IgD-negative memory B cell (primary cell): ENCODE measurements at regions not wholly inside any gene's neighbourhood (a gene's known extent, or its start where the extent isn't known, plus 50 kb on each side); places are given as distances from the start of the nearest gene placed in this dataset.
A peak's percentile ranks its signal among the peaks of the same experiment; 100 is the strongest.

Source experiments
- H3K27ac Mint-ChIP-seq, 3 donors: one replicate each; pipeline ENCODE4 v1.8.0; 2020 to 2022; ENCODE audit warnings: mild to moderate bottlenecking in 3 of 3, mixed read lengths in 3 of 3, moderate library complexity in 1 of 3
- H3K27me3 Mint-ChIP-seq: one replicate; pipeline ENCODE4 v1.8.0; 2021; ENCODE audit warnings: mixed read lengths
- H3K36me3 Mint-ChIP-seq: one replicate; pipeline ENCODE4 v1.8.0; 2020; ENCODE audit warnings: mild to moderate bottlenecking, mixed read lengths
- H3K4me1 Mint-ChIP-seq, 3 donors: one replicate each; pipeline ENCODE4 v1.8.0; 2020 to 2022; ENCODE audit warnings: mixed read lengths in 3 of 3, mild to moderate bottlenecking in 1 of 3
- H3K4me3 Mint-ChIP-seq, 4 donors: one replicate each; pipeline ENCODE4 v1.8.0; 2020 to 2022; ENCODE audit warnings: mild to moderate bottlenecking in 4 of 4, mixed read lengths in 4 of 4, moderate library complexity in 3 of 4
- H3K9me3 Mint-ChIP-seq, 3 donors: one replicate each; pipeline ENCODE4 v1.8.0; 2020 to 2021; ENCODE audit warnings: mixed read lengths in 3 of 3, mild to moderate bottlenecking in 1 of 3

DNA sequence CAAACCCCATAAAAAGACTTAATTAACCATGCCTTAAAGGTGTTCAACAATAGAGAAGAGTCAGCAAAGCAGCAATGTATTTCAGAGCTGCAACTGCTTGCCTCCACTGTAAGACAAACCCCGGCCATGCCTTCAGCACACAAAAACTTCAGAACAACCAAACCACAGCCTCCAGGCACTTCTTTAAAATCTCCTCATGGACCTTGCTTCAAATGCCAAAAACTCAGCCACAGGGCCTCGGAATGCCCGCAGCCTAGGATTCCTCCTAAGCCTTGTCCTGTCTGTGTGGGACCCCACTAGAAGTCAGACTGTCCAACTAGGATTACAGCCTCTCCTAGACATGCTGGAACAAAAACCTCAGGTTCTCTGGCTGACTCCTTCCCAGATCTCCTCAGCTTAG is 208.1 kb upstream of the DUSP10 start:
- no peak overlapping the region for H3K27ac Mint-ChIP-seq

GRCh38 chr1:221948459-221948858 is 206.6 kb upstream of the DUSP10 start:
- Mint-ChIP-seq H3K4me1 (no peaks in the 10 kb centered on the region), H3K36me3 (no peaks in the 10 kb centered on the region), H3K9me3 (peaks cover 2 to 15% (median 6%) of the 10 kb centered on the region in 3 donors), H3K27me3 (no peaks in the 10 kb centered on the region), H3K4me3 (no peak overlapping the region), H3K27ac (no peak overlapping the region)

More for the DNA sequence above, 208.1 kb upstream of the DUSP10 start:
- Mint-ChIP-seq H3K36me3 (no peaks in the 10 kb centered on the region), H3K4me1 (no peaks in the 10 kb centered on the region), H3K4me3 (no peak overlapping the region), H3K27me3 (no peaks in the 10 kb centered on the region), H3K9me3 (peaks cover 1 to 3% (median 2%) of the 10 kb centered on the region in 3 donors)

DNA sequence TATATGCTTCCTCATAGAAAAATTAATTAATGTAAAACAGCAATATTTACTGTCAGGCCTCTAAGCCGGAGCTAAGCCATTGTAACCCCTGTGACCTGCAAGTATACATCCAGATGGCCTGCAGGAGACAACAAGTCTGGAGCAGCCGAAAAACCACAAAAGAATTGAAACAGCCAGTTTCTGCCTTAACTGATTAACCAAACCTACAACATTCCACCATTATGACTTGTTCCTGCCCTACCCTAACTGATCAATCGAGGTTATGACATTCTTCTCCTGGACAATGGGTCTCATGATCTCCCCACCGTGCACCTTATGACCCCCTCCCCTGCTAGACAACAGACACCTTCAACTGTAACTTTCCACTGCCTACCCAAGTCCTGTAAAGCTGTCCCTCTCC is 205.8 kb upstream of the DUSP10 start:
- H3K27ac Mint-ChIP-seq, result no peak overlapping the region
- no peaks in the 10 kb centered on the region for H3K4me1 Mint-ChIP-seq
- no peaks in the 10 kb centered on the region for H3K27me3 Mint-ChIP-seq
- no peak overlapping the region for H3K4me3 Mint-ChIP-seq
- peaks cover 4 to 15% (median 7%) of the 10 kb centered on the region in 3 donors for H3K9me3 Mint-ChIP-seq
- H3K36me3 Mint-ChIP-seq, result no peaks in the 10 kb centered on the region

DNA sequence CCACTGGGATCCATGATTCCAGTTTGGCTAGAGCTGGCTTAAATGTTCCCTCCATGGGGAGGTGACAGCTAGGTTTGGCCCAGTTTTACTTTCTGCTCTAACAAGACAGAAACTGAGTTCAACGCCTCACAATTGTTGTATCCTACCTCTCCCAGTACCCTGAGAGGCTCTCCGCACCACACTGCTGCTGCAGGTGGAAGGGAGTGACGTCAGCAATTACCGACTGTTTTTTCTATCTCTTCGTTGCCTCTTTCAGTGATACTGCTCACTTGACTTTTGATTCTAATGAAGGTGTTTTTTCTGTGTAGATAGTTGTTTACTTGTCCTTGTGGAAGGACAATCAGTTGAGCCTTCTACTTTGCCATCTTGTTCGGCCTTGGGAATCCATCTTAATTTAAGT is 204.9 kb upstream of the DUSP10 start:
- Mint-ChIP-seq H3K4me1 (no peaks in the 10 kb centered on the region), H3K4me3 (no peak overlapping the region), H3K27ac (no peak overlapping the region), H3K27me3 (no peaks in the 10 kb centered on the region), H3K9me3 (peaks cover 4 to 15% (median 7%) of the 10 kb centered on the region in 3 donors), H3K36me3 (no peaks in the 10 kb centered on the region)

DNA sequence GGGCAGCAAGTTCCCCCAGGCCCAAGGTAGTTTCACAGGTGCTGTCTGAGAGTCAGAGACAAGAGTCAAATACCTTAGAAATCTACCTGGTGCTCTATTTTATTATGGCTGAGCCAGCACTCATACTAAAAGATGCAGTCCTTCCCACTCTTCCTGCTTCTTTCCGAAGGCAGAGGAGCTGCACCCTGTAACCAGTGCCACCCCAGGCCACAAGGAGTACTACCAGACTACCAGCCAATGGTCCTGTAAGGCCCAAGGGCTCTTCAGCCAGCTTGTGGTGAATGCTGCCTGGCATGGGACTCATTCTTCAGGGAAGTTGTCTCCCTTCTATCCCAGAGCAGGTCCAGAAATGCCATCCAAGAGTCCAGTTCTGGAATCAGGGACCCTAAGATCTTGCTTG is 203.8 kb upstream of the DUSP10 start:
- H3K36me3 Mint-ChIP-seq, result no peaks in the 10 kb centered on the region
- peak overlapping the region in 1 of 4 donors; percentile 44 for H3K4me3 Mint-ChIP-seq
- H3K4me1 Mint-ChIP-seq, result no peaks in the 10 kb centered on the region
- H3K27me3 Mint-ChIP-seq, result no peaks in the 10 kb centered on the region
- no peak overlapping the region for H3K27ac Mint-ChIP-seq
- H3K9me3 Mint-ChIP-seq, result peaks cover 4 to 15% (median 5%) of the 10 kb centered on the region in 3 donors

DNA sequence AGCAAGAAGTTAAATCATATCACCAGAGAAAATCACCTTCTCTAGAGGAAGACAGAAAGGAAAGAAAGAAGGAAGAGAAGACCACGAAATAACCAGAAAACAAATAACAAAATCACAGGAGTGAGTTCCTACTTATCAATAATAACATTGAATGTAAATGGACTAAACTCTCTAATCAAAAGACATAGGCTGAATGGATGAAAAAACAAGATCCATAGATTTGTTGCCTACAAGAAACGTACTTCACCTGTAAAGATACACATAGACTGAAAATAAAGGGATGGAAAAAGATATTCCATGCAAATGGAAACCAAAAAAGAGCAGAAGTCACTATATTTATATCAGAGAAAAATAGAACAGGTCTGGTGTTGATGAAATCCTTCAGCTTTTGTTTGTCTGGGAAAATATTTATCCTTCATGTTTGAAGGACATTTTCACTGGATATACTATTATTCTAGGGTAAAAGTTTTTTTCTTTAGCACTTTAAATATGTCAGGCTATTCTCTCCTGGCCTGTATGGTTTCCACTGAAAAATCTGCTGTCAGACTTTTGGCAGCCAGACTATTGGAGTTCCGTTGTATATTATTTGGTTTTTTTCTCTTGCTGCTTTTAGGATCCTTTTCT is 202.5 kb upstream of the DUSP10 start:
- Mint-ChIP-seq H3K4me3 (no peak overlapping the region), H3K36me3 (no peaks in the 10 kb centered on the region), H3K27ac (no peak overlapping the region), H3K4me1 (peaks cover 5 to 9% (median 8%) of the 10 kb centered on the region in 3 donors), H3K9me3 (peaks cover 4 to 15% (median 5%) of the 10 kb centered on the region in 3 donors), H3K27me3 (no peaks in the 10 kb centered on the region)

DNA sequence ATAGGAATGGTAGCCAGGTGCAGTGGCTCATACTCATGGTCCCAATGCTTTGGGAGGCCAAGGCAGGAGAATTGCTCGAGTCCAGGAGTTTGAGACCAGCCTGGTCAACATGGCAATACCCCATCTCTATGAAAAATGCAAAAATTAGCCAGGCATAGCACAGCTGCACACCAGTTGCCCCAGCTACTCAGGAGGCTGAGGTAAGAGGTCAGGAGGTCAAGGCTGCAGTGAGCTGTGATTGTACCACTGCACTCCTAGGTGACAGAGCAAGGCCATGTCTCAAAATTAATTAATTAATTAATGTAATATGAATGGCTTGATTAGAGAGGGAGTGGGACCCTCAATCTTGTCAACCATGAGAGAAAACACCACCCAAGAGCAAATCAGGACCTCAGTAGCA is 198.7 kb upstream of the DUSP10 start:
- Mint-ChIP-seq H3K4me1 (peaks cover 8 to 15% (median 12%) of the 10 kb centered on the region in 3 donors), H3K4me3 (no peak overlapping the region), H3K9me3 (peaks cover 2 to 15% (median 5%) of the 10 kb centered on the region in 3 donors), H3K27ac (no peak overlapping the region), H3K27me3 (no peaks in the 10 kb centered on the region), H3K36me3 (no peaks in the 10 kb centered on the region)

DNA sequence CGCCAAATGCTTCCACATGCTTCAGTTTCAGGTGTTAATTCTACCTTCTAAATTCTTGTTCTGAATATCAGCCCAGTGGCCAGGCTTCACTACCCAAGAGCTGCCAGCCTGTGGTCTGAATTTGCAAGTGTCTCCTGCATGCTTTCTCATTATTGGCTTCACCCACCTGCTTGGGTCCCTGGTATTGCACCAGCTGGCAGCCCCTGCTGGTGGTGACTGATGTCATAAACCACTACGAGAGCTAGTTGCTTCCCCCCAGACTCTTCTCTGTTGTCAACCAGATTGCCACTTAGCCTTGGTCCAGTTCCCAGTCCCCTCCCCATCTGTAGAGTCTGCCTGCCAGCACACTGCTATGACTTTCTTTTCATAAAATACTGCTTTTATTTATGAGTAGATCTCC is 197.7 kb upstream of the DUSP10 start:
- peak overlapping the region in 2 of 4 donors; percentile 1 to 9 for H3K4me3 Mint-ChIP-seq
- H3K4me1 Mint-ChIP-seq, result peaks cover 8 to 15% (median 12%) of the 10 kb centered on the region in 3 donors
- peak overlapping the region in 1 of 3 donors; percentile 16 for H3K27ac Mint-ChIP-seq
- peaks cover 2 to 10% (median 5%) of the 10 kb centered on the region in 3 donors for H3K9me3 Mint-ChIP-seq
- no peaks in the 10 kb centered on the region for H3K27me3 Mint-ChIP-seq
- H3K36me3 Mint-ChIP-seq, result no peaks in the 10 kb centered on the region

DNA sequence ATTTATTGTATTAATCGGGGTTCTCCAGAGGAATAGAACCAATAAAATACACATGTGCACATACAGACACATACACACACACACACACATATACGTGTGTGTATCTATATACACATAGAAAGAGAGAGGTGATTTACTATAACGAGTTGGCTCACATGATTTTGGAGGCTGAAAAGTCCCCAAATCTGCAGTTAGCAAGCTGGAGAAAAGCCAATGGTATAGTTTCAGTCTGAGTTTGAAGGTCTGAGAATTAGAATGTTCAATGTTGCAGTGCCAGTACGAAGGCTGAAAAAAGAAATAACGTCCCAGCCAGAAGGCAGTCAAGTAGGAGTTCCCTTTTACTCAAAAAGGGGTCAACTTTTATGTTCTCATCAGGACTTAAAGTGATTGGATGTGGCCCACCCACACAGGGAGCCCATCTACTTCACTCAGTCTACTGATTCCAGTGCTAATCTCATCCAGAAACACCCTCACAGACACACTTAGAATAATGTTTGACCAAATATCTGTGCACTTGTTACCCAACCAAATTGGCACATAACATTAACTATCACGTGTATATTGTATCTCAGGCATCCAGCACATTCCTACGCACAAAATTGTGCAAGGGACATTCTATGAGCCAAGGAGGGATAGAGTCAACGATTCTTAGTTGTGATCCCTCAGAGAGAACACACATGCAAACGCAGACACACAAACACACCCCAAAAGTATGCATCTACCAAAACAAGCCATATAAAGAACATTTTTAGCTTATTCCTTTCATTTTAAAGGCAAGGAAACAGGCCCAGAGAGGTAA is 195.5 kb upstream of the DUSP10 start:
- Mint-ChIP-seq H3K27ac (no peak overlapping the region), H3K4me3 (no peak overlapping the region), H3K9me3 (no peaks in the 10 kb centered on the region), H3K4me1 (peaks cover 8 to 15% (median 12%) of the 10 kb centered on the region in 3 donors), H3K27me3 (no peaks in the 10 kb centered on the region), H3K36me3 (no peaks in the 10 kb centered on the region)

DNA sequence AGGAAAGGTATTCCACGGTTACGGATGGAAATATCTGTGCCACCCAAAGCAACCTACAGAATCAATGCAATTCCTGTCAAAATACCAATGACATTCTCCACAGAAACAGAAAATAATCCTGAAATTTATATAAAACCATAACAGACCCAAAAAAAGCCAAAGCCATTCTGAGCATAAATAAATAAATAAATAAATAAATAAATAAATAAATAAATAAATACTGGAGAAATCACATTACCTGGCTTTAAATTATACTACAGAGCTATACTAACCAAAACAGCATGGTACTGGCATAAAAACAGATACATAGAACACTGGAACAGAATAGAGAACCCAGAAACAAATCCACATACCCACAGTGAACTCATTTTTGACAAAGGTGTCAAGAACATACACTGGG is 191.9 kb upstream of the DUSP10 start:
- H3K27me3 Mint-ChIP-seq, result no peaks in the 10 kb centered on the region
- peaks cover 2 to 6% (median 3%) of the 10 kb centered on the region in 3 donors for H3K9me3 Mint-ChIP-seq
- H3K27ac Mint-ChIP-seq, result no peak overlapping the region
- H3K36me3 Mint-ChIP-seq, result no peaks in the 10 kb centered on the region
- H3K4me1 Mint-ChIP-seq, result peaks cover 0 to under 1% (median 0%) of the 10 kb centered on the region in 3 donors
- H3K4me3 Mint-ChIP-seq, result no peak overlapping the region

GRCh38 chr1:221926441-221926840 is 184.6 kb upstream of the DUSP10 start:
- Mint-ChIP-seq H3K4me3 (no peak overlapping the region), H3K36me3 (peaks cover 2% of the 10 kb centered on the region), H3K27me3 (no peaks in the 10 kb centered on the region), H3K27ac (no peak overlapping the region), H3K4me1 (no peaks in the 10 kb centered on the region), H3K9me3 (peaks cover 2 to 6% (median 3%) of the 10 kb centered on the region in 3 donors)

- no peak overlapping the region for H3K4me3 Mint-ChIP-seq
Observed at GRCh38 chr1:221925947-221926346, 184.1 kb upstream of the DUSP10 start.

DNA sequence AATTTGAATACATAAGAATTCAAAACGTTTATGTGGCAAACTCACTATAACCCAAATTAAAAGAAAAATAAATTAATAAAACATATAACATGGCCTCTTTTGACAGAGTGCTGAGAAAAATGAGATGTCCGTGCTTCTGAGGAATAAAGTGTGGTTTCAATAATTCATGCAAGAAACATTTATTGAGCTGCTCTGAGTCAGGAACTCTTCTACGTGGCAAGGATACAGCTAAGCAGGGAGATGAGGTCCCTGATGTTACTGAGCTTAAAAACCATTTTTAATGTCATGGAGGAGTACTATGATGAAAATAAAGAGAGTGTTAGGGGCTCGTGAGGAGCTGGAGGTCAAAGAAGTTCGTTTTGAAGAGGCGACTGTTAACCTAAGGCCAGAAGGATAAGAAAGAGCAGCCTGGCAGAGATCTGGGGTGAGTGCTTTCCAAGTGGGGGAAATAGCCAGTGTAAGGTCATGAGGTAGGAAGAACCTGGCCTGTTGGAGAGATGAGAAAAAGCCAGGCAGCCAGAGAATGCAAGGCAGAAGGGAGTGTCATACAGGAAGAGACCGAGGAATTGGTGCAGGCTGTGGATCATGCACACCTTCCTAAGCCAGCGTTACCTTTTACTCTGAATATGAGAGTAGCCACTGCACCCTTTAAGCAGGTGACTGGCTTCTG is 182.2 kb upstream of the DUSP10 start:
- peaks cover 0 to under 1% (median 0%) of the 10 kb centered on the region in 3 donors for H3K9me3 Mint-ChIP-seq
- peak overlapping the region in 1 of 3 donors; percentile 14 for H3K27ac Mint-ChIP-seq
- no peak overlapping the region for H3K4me3 Mint-ChIP-seq
- H3K36me3 Mint-ChIP-seq, result peaks cover 2% of the 10 kb centered on the region
- H3K4me1 Mint-ChIP-seq, result no peaks in the 10 kb centered on the region
- no peaks in the 10 kb centered on the region for H3K27me3 Mint-ChIP-seq

More at GRCh38 chr1:221925947-221926346, 184.1 kb upstream of the DUSP10 start:
- Mint-ChIP-seq H3K36me3 (peaks cover 2% of the 10 kb centered on the region), H3K27me3 (no peaks in the 10 kb centered on the region), H3K27ac (no peak overlapping the region), H3K4me1 (no peaks in the 10 kb centered on the region), H3K9me3 (peaks cover 2 to 6% (median 3%) of the 10 kb centered on the region in 3 donors)

- Mint-ChIP-seq H3K4me3 (no peak overlapping the region), H3K27me3 (no peaks in the 10 kb centered on the region), H3K9me3 (no peaks in the 10 kb centered on the region), H3K4me1 (no peaks in the 10 kb centered on the region), H3K36me3 (peaks cover 2% of the 10 kb centered on the region), H3K27ac (no peak overlapping the region)
Observed at GRCh38 chr1:221921936-221922335, 180.0 kb upstream of the DUSP10 start.

DNA sequence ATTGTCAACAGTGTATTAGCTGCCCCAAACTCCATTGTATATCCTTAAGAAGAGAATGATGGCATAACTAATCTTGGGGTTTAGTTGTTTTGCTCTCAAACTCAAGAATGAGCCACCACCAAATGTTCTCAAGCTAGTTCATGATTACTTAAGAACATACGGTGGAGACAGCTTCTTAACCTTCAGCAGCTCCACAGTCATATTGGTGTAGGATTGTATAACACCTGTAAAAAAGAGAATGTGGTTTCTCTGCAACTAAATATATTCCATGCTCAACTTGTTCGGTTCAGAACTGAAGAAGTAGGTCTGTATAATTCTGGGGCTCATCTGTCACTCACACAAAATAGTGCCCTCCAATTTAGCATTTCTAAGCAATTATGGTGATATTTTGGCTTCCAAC is 177.9 kb upstream of the DUSP10 start:
- Mint-ChIP-seq H3K4me3 (no peak overlapping the region), H3K4me1 (no peaks in the 10 kb centered on the region), H3K27me3 (no peaks in the 10 kb centered on the region), H3K36me3 (no peaks in the 10 kb centered on the region), H3K27ac (no peak overlapping the region), H3K9me3 (no peaks in the 10 kb centered on the region)
